ENCODE measurements at regions not wholly inside any gene's neighbourhood (a gene's known extent, or its start where the extent isn't known, plus 50 kb on each side); places are given as distances from the start of the nearest gene placed in this dataset.

DNA sequence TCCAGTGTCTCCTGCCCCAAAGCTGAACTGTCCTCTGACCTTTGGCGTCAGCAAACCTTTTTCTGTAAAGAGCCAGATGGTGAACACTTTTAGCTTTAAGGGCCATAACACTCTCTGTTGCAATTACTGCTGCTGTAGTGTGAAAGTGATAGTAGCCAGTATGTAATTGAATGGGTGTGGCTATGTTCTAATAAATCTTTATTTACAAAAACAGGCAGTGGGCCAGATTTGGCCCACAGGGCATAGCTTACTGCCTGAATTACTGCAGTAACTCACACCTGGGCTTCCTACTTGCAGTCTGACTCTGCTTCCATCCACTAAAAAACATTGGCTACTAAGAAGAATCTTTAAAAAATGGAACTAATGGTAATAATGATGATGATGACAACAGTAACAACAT, 68.0 kb upstream of the SLC6A11 start:
- TF ChIP-seq, protein P1, sequence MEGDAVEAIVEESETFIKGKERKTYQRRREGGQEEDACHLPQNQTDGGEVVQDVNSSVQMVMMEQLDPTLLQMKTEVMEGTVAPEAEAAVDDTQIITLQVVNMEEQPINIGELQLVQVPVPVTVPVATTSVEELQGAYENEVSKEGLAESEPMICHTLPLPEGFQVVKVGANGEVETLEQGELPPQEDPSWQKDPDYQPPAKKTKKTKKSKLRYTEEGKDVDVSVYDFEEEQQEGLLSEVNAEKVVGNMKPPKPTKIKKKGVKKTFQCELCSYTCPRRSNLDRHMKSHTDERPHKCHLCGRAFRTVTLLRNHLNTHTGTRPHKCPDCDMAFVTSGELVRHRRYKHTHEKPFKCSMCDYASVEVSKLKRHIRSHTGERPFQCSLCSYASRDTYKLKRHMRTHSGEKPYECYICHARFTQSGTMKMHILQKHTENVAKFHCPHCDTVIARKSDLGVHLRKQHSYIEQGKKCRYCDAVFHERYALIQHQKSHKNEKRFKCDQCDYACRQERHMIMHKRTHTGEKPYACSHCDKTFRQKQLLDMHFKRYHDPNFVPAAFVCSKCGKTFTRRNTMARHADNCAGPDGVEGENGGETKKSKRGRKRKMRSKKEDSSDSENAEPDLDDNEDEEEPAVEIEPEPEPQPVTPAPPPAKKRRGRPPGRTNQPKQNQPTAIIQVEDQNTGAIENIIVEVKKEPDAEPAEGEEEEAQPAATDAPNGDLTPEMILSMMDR (IDR thresholded peaks at IDR 0.05; ENCODE audit: borderline replicate concordance): no peak
- no peaks in the 10 kb centered on the region for H3K4me1 ChIP-seq
- intact Hi-C loops (cut with micrococcal nuclease): no loop called here
- no peak overlapping the region for H3K27ac ChIP-seq (replicated peaks)
- no peak overlapping the region for H3K4me3 ChIP-seq
- no peak for DNase-seq
- H3K9me3 ChIP-seq (replicated peaks): no peaks in the 10 kb centered on the region
- no peaks in the 10 kb centered on the region for H3K36me3 ChIP-seq
- H3K27me3 ChIP-seq (ENCODE audit: low read depth): peaks cover 86% of the 10 kb centered on the region

GRCh38 chr3:10753964-10754363, 62.1 kb upstream of the SLC6A11 start:
- peak; percentile 48 for DNase-seq
- Histone ChIP-seq H3K36me3 (no peaks in the 10 kb centered on the region), H3K4me1 (no peaks in the 10 kb centered on the region), H3K27ac (replicated peaks) (no peak overlapping the region), H3K27me3 (ENCODE audit: low read depth) (peaks cover 90% of the 10 kb centered on the region), H3K4me3 (no peak overlapping the region), H3K9me3 (replicated peaks) (no peaks in the 10 kb centered on the region)
- TF ChIP-seq, protein P1 (IDR thresholded peaks at IDR 0.05; ENCODE audit: borderline replicate concordance): no peak
- intact Hi-C loops (cut with micrococcal nuclease): loop anchor here (10.0 kb wide), 1 partner anchor 311 kb away; no protein-coding TSS in a partner anchor

- H3K9me3 ChIP-seq (replicated peaks): no peaks in the 10 kb centered on the region
- peaks cover 84% of the 10 kb centered on the region for H3K27me3 ChIP-seq (ENCODE audit: low read depth)
- TF ChIP-seq, protein P1 (IDR thresholded peaks at IDR 0.05; ENCODE audit: borderline replicate concordance): no peak
- no peaks in the 10 kb centered on the region for H3K36me3 ChIP-seq
- DNase-seq: no peak
- intact Hi-C loops (cut with micrococcal nuclease): loop anchor here (10.0 kb wide), 1 partner anchor 308 kb away; no protein-coding TSS in a partner anchor
- no peak overlapping the region for H3K4me3 ChIP-seq
- no peak overlapping the region for H3K27ac ChIP-seq (replicated peaks)
- no peaks in the 10 kb centered on the region for H3K4me1 ChIP-seq
Measured at GRCh38 chr3:10756546-10756945, 59.5 kb upstream of the SLC6A11 start.

DNA sequence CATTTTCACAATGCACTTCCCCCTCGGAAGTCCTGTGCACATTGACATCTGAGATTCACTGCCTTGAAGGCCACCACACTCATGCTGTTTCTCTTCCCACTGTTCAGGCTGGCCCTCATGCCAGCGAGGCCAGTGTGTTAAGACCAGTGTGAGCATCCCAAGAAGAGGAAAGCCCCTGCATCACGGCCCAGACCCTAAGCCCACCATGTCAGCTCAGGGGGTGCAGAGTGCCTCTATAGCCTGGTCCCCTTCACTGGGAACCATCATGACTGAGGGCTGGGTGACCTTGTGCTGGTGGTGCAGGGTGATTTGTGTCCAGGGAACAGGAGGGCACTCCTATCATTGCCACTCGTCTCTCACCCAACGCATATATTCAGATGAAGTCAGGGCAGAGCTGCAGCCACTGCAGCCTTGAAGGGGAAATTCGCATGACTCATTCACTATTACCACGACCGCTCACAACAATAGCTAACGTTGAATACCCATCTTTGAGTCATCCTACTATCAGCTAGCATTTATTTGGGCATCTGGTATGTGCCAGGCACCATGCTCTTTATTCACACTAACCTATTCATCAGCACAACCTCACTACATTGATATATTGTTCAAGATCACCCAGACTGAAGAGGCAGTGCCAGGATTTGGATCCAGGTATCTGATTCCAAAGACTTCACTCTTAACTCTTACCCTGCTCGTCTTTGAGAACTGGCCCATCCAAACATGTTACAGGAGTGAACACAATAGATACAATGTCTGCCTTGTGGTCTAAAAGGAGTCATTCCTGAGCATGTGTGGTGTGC, 58.8 kb upstream of the SLC6A11 start:
- H3K4me1 ChIP-seq: no peaks in the 10 kb centered on the region
- H3K27me3 ChIP-seq (ENCODE audit: low read depth): peaks cover 84% of the 10 kb centered on the region
- H3K4me3 ChIP-seq: no peak overlapping the region
- intact Hi-C loops (cut with micrococcal nuclease): loop anchor here (10.0 kb wide), 1 partner anchor 308 kb away; no protein-coding TSS in a partner anchor
- no peaks in the 10 kb centered on the region for H3K9me3 ChIP-seq (replicated peaks)
- no peak for DNase-seq
- H3K36me3 ChIP-seq: no peaks in the 10 kb centered on the region
- no peak overlapping the region for H3K27ac ChIP-seq (replicated peaks)
- TF ChIP-seq, protein P1 (IDR thresholded peaks at IDR 0.05; ENCODE audit: borderline replicate concordance): no peak

DNA sequence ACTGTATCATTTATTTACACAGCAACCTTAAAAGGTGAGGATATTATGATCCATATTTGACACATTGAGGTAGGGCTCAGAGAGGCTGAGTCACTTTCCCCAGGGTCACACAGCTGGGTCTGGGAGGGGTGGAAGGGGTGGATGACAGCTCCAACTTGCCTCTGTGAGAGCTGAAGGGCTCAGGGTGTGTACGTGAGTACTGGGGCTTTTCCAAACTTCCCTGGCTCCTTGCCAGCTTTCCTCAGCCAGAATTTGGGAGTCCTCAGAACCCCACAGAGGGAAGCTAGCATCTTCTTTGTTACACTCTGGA, 58.3 kb upstream of the SLC6A11 start:
- no peak for DNase-seq
- no peaks in the 10 kb centered on the region for H3K9me3 ChIP-seq (replicated peaks)
- TF ChIP-seq, protein P1 (IDR thresholded peaks at IDR 0.05; ENCODE audit: borderline replicate concordance): no peak
- H3K4me3 ChIP-seq: no peak overlapping the region
- no peaks in the 10 kb centered on the region for H3K4me1 ChIP-seq
- peaks cover 84% of the 10 kb centered on the region for H3K27me3 ChIP-seq (ENCODE audit: low read depth)
- intact Hi-C loops (cut with micrococcal nuclease): loop anchor here (10.0 kb wide), 1 partner anchor 307 kb away; no protein-coding TSS in a partner anchor
- no peaks in the 10 kb centered on the region for H3K36me3 ChIP-seq
- H3K27ac ChIP-seq (replicated peaks): no peak overlapping the region
